HEK293T (cell line): ENCODE measurements at regions not wholly inside any gene's neighbourhood (a gene's known extent, or its start where the extent isn't known, plus 50 kb on each side); places are given as distances from the start of the nearest gene placed in this dataset.

Experiments used
- FOXK2 ChIP-seq: fragments of 450-650 bp; IDR thresholded peaks from 2 replicates; pipeline ENCODE4 v1.6.1; 2016; ENCODE audit warnings: mild to moderate bottlenecking
- HDGF ChIP-seq: fragments of 450-650 bp; IDR thresholded peaks from 2 replicates; pipeline ENCODE4 v1.6.1; 2017; ENCODE audit warnings: antibody characterized with exemption, borderline replicate concordance

GRCh38 chr1:55879346-55879745, 664.2 kb upstream of the USP24 start:
- TF ChIP-seq FOXK2, result no peak
- no peak for TF ChIP-seq HDGF
